GM18858 (cell line): ENCODE measurements at regions not wholly inside any gene's neighbourhood (a gene's known extent, or its start where the extent isn't known, plus 50 kb on each side); places are given as distances from the start of the nearest gene placed in this dataset.
A peak's percentile ranks its signal among the peaks of the same experiment; 100 is the strongest.

Source experiments
- ATAC-seq: cut with Tn5 transposase; IDR thresholded peaks from one replicate; pipeline ENCODE4 v1.9.1; 2021; ENCODE audit not compliant: unreplicated experiment

GRCh38 chr10:30256084-30256483 lies 93.0 kb downstream of the MTPAP start:
- no peak for ATAC-seq

GRCh38 chr10:30254926-30255325 lies 94.2 kb downstream of the MTPAP start:
- ATAC-seq: no peak

GRCh38 chr10:30248728-30249127 lies 100.3 kb downstream of the MTPAP start:
- no peak for ATAC-seq

- no peak for ATAC-seq
These were observed 101.4 kb downstream of the MTPAP start for GRCh38 chr10:30247704-30248103.

- peak; percentile 46 for ATAC-seq
These were observed 107.5 kb downstream of the MTPAP start for GRCh38 chr10:30241422-30242110.

GRCh38 chr10:30238836-30239235 lies 110.2 kb downstream of the MTPAP start:
- no peak for ATAC-seq

- ATAC-seq: no peak
These were observed 115.7 kb downstream of the MTPAP start for GRCh38 chr10:30233186-30233959.

GRCh38 chr10:30231709-30232108 lies 117.4 kb downstream of the MTPAP start:
- ATAC-seq: no peak

- no peak for ATAC-seq
These were observed 117.9 kb downstream of the MTPAP start for GRCh38 chr10:30231071-30231652.

GRCh38 chr10:30229536-30229935 lies 119.5 kb downstream of the MTPAP start:
- ATAC-seq: no peak

GRCh38 chr10:30228417-30229036 lies 120.6 kb downstream of the MTPAP start:
- ATAC-seq: no peak

- no peak for ATAC-seq
These were observed 121.6 kb downstream of the MTPAP start for GRCh38 chr10:30227481-30227880.

- ATAC-seq: no peak
These were observed 128.9 kb downstream of the MTPAP start for GRCh38 chr10:30219971-30220751.

- ATAC-seq: no peak
These were observed 132.3 kb downstream of the MTPAP start for GRCh38 chr10:30216821-30217220.

- no peak for ATAC-seq
These were observed 133.5 kb downstream of the MTPAP start for GRCh38 chr10:30215623-30216022.

- no peak for ATAC-seq
These were observed 133.9 kb downstream of the MTPAP start for GRCh38 chr10:30215141-30215540.

- ATAC-seq: no peak
These were observed 138.8 kb downstream of the MTPAP start for GRCh38 chr10:30210296-30210695.

GRCh38 chr10:30208330-30208729 lies 140.7 kb downstream of the MTPAP start:
- ATAC-seq: no peak

- ATAC-seq: no peak
These were observed 141.5 kb downstream of the MTPAP start for GRCh38 chr10:30207485-30208052.

- ATAC-seq: no peak
These were observed 140.6 kb upstream of the JCAD start for GRCh38 chr10:30200017-30200415.
